ENCODE measurements at regions not wholly inside any gene's neighbourhood (a gene's known extent, or its start where the extent isn't known, plus 50 kb on each side); places are given as distances from the start of the nearest gene placed in this dataset.

DNA sequence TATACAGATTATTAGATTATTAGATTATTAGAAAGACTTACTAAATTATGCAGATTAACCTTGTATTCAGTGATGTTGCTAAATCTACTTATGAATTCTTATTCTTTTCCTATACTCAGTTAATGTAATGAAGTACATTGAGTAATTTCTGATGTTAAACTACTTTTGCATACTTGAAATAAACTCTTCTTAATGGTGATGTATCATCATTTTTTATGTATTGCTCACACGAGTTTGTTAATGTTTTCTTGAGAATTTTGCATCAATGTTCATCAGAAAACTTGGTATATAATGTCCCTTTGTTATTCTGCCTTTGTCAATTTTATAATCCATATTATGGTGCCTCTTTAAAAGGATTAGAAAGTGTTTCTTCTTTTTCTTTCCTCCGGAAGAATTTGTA lies 163.2 kb upstream of the COL8A1 start:
- FAIRE-seq = no peak
- ATAC-seq = no peak
- H4K20me1 ChIP-seq (ENCODE audit: insufficient read depth, low read length) = no peaks in the 10 kb centered on the region
- 0% methylated on average over 2 of the region's 2 CpGs for WGBS (ENCODE audit: low lambda C conversion rate)
- ChIA-PET POLR2A (no interaction called here), CTCF (ENCODE audit: low intra/inter-chr PET ratio, low total read pairs) (no interaction called here)
- intact Hi-C loops (cut with micrococcal nuclease; ENCODE audit: unreplicated experiment) = no loop called here
- BruUV-seq (replicated peaks) = no TSS peak
- no peaks in the 10 kb centered on the region for H3K36me3 ChIP-seq (replicated peaks in 1 of 2; ENCODE audit: control insufficient read depth in 1 of 2, insufficient read depth in 2 of 2, low read length in 2 of 2)
- H3K4me3 ChIP-seq (replicated peaks in 1 of 3; ENCODE audit: insufficient read depth in 1 of 3, low read depth in 2 of 3, low read length in 3 of 3) = no peak overlapping the region
- in situ Hi-C loops (cut with HindIII; ENCODE audit: extremely low pct_ligation_motif_present, low pct_unique_long_range_greater_than_20kb) = no loop called here
- no peak for DNase-seq (ENCODE audit: low spot score)
- H3K4me1 ChIP-seq (ENCODE audit: insufficient read depth, low read length) = no peaks in the 10 kb centered on the region
- no peak overlapping the region for H3K4me2 ChIP-seq (ENCODE audit: low read depth, low read length)
- no peaks in the 10 kb centered on the region for H3K27me3 ChIP-seq (ENCODE audit: control insufficient read depth in 1 of 2, insufficient read depth in 2 of 2, low read length in 2 of 2)
- TF ChIP-seq NCOR1 (IDR thresholded peaks at IDR 0.05; ENCODE audit: borderline replicate concordance, low read length) (no peak), ZNF839 (CRISPR knock-in tag; IDR thresholded peaks at IDR 0.05; ENCODE audit: borderline replicate concordance) (no peak), ZNF883 (CRISPR knock-in tag; IDR thresholded peaks at IDR 0.05; ENCODE audit: not compliant biosample characterization) (no peak), ZNF510 (CRISPR knock-in tag; IDR thresholded peaks at IDR 0.05; ENCODE audit: low read depth) (no peak), ARHGAP35 (CRISPR knock-in tag; IDR thresholded peaks at IDR 0.05; ENCODE audit: borderline replicate concordance) (no peak), RXRA (CRISPR knock-in tag; IDR thresholded peaks at IDR 0.05) (no peak), SMARCC2 (IDR thresholded peaks at IDR 0.05) (no peak), SP1 (IDR thresholded peaks at IDR 0.05) (no peak), SP1 (CRISPR knock-in tag; IDR thresholded peaks at IDR 0.05) (no peak), SP5 (CRISPR knock-in tag; IDR thresholded peaks at IDR 0.05; ENCODE audit: borderline replicate concordance, low read depth) (no peak), ZNF468 (CRISPR knock-in tag; IDR thresholded peaks at IDR 0.05) (no peak), HHEX (CRISPR knock-in tag; IDR thresholded peaks at IDR 0.05) (no peak), NFE2 (CRISPR knock-in tag; IDR thresholded peaks at IDR 0.05) (no peak), ARNTL (CRISPR knock-in tag; IDR thresholded peaks at IDR 0.05) (no peak), JUND (CRISPR knock-in tag; IDR thresholded peaks at IDR 0.05) (no peak)
- no peak overlapping the region for H3K9ac ChIP-seq (ENCODE audit: insufficient read depth, low read depth, low read length)
- no peak overlapping the region for H3K27ac ChIP-seq (ENCODE audit: extremely low read length, insufficient read depth, low read length)
- no peaks in the 10 kb centered on the region for H3K79me2 ChIP-seq (ENCODE audit: insufficient read depth, low read length)
- H3K9me3 ChIP-seq (ENCODE audit: low read length) = peaks cover 19% of the 10 kb centered on the region
- H2AFZ ChIP-seq (ENCODE audit: low read length) = no peak overlapping the region

Measured in HepG2 (cell line).